ENCODE measurements at regions not wholly inside any gene's neighbourhood (a gene's known extent, or its start where the extent isn't known, plus 50 kb on each side); places are given as distances from the start of the nearest gene placed in this dataset.
"Not testable (repeated sequence)": the region's sequence is repeated elsewhere in the genome, so short reads cannot be mapped to it uniquely, and the experiment has no call there.

DNA sequence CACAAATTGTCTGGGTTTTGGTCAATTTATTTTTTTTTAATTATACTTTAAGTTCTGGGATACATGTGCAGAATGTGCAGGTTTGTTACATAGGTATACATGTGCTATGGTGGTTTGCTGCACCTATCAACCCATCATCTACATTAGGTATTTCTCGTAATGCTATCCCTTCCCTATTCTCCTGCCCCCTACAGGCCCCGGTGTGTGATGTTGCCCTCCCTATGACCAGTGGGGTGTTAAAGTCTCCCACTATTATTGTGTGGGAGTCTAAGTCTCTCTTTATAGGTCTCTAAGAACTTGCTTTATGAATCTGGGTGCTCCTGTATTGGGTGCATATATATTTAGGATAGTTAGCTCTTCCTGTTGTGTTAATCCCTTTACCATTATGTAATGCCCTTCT is 104.4 kb downstream of the HNMT start:
- H2AFZ ChIP-seq; H4K20me1 ChIP-seq (replicated peaks; ENCODE audit: insufficient read depth); H3K27ac ChIP-seq (ENCODE audit: low read depth); H3K9me3 Mint-ChIP-seq; H3K4me2 ChIP-seq; H3K4me1 Mint-ChIP-seq; H3K4me3 Mint-ChIP-seq; H3K4me1 ChIP-seq (ENCODE audit: insufficient read depth); H3K4me3 ChIP-seq; H3K9me2 ChIP-seq (ENCODE audit: insufficient read depth); H3K27me3 Mint-ChIP-seq (ENCODE audit: insufficient read depth, low read depth, poor library complexity); H3K27ac Mint-ChIP-seq; H3K36me3 ChIP-seq (ENCODE audit: insufficient read depth); H3K36me3 Mint-ChIP-seq (ENCODE audit: low read depth); H3F3A ChIP-seq (replicated peaks; ENCODE audit: low read depth); H3K79me2 ChIP-seq (replicated peaks; ENCODE audit: insufficient read depth): not testable (repeated sequence)
- peaks cover 55% of the 10 kb centered on the region for H3K27me3 ChIP-seq (ENCODE audit: insufficient read depth)
- ATAC-seq (peak; percentile 77), DNase-seq (ENCODE audit: low spot score) (peak; percentile 49)
- TF ChIP-seq, protein P1, sequence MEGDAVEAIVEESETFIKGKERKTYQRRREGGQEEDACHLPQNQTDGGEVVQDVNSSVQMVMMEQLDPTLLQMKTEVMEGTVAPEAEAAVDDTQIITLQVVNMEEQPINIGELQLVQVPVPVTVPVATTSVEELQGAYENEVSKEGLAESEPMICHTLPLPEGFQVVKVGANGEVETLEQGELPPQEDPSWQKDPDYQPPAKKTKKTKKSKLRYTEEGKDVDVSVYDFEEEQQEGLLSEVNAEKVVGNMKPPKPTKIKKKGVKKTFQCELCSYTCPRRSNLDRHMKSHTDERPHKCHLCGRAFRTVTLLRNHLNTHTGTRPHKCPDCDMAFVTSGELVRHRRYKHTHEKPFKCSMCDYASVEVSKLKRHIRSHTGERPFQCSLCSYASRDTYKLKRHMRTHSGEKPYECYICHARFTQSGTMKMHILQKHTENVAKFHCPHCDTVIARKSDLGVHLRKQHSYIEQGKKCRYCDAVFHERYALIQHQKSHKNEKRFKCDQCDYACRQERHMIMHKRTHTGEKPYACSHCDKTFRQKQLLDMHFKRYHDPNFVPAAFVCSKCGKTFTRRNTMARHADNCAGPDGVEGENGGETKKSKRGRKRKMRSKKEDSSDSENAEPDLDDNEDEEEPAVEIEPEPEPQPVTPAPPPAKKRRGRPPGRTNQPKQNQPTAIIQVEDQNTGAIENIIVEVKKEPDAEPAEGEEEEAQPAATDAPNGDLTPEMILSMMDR (conservative IDR thresholded peaks at IDR 0.05; ENCODE audit: low read depth in 2 of 2), result peak; percentile 53 to 62

DNA sequence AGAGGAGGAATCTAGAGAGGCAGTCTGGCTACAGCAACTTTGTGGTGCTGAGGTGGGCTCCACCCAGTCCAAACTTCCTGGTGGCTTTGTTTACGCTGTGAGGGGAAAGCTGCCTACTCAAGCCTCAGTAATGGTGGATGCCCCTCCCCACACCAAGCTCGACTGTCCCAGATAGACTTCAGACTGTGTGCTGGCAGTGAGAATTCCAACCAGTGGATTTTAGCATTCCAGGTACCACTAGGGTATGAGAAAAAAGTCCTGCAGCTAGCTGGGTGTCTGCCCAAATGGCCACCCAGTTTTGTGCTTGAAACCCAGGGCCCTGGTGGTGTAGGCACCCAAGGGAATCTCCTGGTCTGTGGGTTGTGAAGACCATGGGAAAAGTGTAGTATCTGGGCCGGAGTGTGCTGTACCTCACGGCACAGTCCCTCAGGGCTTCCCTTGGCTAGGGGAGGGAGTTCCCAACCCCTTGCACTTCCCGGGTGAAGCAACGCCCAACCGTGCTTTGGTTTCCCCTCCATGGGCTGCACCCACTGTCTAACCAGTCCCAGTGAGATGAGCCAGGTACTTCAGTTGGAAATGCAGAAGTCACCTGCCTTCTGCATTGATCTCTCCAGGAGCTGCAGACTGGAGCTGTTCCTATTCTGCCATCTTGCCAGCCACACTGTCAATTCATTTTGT is 106.9 kb downstream of the HNMT start:
- not testable (repeated sequence) for H3K9me2 ChIP-seq (ENCODE audit: insufficient read depth); H3K4me3 Mint-ChIP-seq; H3F3A ChIP-seq (replicated peaks; ENCODE audit: low read depth); H3K36me3 Mint-ChIP-seq (ENCODE audit: low read depth); H3K4me3 ChIP-seq; H3K79me2 ChIP-seq (replicated peaks; ENCODE audit: insufficient read depth); H3K4me1 ChIP-seq (ENCODE audit: insufficient read depth); H3K27me3 Mint-ChIP-seq (ENCODE audit: insufficient read depth, low read depth, poor library complexity); H3K27ac Mint-ChIP-seq; H3K4me1 Mint-ChIP-seq; H3K27ac ChIP-seq (ENCODE audit: low read depth); H3K36me3 ChIP-seq (ENCODE audit: insufficient read depth); H3K4me2 ChIP-seq; H3K9me3 Mint-ChIP-seq; H4K20me1 ChIP-seq (replicated peaks; ENCODE audit: insufficient read depth); ATAC-seq; DNase-seq (ENCODE audit: low spot score); H2AFZ ChIP-seq
- peaks cover 55% of the 10 kb centered on the region for H3K27me3 ChIP-seq (ENCODE audit: insufficient read depth)

DNA sequence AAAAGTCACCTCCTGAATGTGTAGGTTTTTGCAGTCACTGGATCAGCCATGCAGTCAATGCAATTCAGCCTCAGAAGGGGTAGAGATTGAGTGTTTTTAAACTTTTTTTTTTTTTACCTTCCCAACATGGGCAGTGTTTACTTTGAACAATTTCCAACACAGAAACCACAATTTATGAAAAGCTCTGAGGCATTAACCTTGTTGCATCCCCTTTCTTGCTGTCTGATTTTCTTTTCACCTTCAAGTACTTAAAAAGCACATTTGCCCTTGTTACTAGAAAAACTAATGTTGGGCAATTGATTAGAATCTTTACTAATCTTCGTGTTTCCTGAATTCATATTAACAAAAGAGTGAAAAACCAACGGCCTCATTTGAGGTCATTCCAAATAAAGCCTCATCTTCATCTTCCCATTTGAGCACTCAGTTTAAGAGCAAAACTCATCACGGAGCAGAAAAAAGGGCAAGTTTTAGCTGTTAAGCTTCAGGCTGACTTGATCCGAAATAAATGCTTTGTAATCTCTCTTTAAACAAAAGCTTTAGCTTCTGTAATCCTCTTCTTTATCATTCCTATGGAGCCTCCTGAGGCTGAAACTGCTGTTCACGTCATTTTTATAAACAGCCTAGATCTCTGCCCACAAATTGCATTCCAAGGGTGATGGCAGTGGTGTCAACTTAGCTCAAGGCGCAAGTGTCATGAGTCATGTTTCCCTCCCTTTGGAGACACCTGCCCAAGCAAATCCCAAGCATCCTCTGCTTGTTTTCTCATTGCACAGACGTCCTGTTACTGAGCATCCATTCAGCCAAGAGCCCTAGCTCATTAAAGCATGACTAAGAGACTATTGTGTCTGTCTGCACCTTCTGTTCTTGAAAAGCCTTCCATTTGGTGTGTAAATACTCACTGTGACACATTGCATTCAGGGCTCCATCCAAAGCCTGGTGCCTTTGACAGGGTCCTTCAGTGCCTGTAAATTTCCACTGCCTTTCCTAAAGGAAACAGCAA is 107.7 kb downstream of the HNMT start:
- Histone ChIP-seq H3K4me1 (ENCODE audit: insufficient read depth) (no peaks in the 10 kb centered on the region), H3K79me2 (replicated peaks; ENCODE audit: insufficient read depth) (no peaks in the 10 kb centered on the region), H2AFZ (no peak overlapping the region), H3K36me3 (ENCODE audit: insufficient read depth) (no peaks in the 10 kb centered on the region), H3K4me3 (no peak overlapping the region), H3K9me2 (ENCODE audit: insufficient read depth) (no peaks in the 10 kb centered on the region), H4K20me1 (replicated peaks; ENCODE audit: insufficient read depth) (no peaks in the 10 kb centered on the region; the same call in 1 of the 2 replicates), H3K27ac (ENCODE audit: low read depth) (no peak overlapping the region), H3F3A (replicated peaks; ENCODE audit: low read depth) (no peaks in the 10 kb centered on the region), H3K27me3 (ENCODE audit: insufficient read depth) (peaks cover 50% of the 10 kb centered on the region), H3K4me2 (0 out of 2 replicates have a peak overlapping the region, but pooled peaks have one; percentile 6)
- Mint-ChIP-seq H3K4me1 (peaks cover 3% of the 10 kb centered on the region; the same call in 2 of the 3 replicates), H3K27me3 (ENCODE audit: insufficient read depth, low read depth, poor library complexity) (peaks cover 7% of the 10 kb centered on the region), H3K36me3 (ENCODE audit: low read depth) (no peaks in the 10 kb centered on the region), H3K9me3 (0 out of 3 replicates have a peak, but pooled peaks cover 4% of the 10 kb centered on the region), H3K27ac (no peak overlapping the region), H3K4me3 (no peak overlapping the region)
- ATAC-seq (no peak), DNase-seq (ENCODE audit: low spot score) (no peak)
- TF ChIP-seq, protein P2, sequence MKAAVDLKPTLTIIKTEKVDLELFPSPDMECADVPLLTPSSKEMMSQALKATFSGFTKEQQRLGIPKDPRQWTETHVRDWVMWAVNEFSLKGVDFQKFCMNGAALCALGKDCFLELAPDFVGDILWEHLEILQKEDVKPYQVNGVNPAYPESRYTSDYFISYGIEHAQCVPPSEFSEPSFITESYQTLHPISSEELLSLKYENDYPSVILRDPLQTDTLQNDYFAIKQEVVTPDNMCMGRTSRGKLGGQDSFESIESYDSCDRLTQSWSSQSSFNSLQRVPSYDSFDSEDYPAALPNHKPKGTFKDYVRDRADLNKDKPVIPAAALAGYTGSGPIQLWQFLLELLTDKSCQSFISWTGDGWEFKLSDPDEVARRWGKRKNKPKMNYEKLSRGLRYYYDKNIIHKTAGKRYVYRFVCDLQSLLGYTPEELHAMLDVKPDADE (IDR thresholded peaks at IDR 0.05), result no peak
- TF ChIP-seq EZH2 (IDR thresholded peaks at IDR 0.05; ENCODE audit: low read depth, unreplicated experiment), result no peak
- TF ChIP-seq JUNB (IDR thresholded peaks at IDR 0.05; ENCODE audit: unreplicated experiment), result no peak
- TF ChIP-seq, protein P1 (conservative IDR thresholded peaks at IDR 0.05; ENCODE audit: low read depth in 2 of 2), result no peak
- no peak for TF ChIP-seq ZNF114 (CRISPR knock-in tag; IDR thresholded peaks at IDR 0.05)

Measured in GM23338 (cell line).